CD4-positive, CD25-positive, alpha-beta regulatory T cell (primary cell): ENCODE measurements at regions not wholly inside any gene's neighbourhood (a gene's known extent, or its start where the extent isn't known, plus 50 kb on each side); places are given as distances from the start of the nearest gene placed in this dataset.

Experiments used
- ATAC-seq, 2 donors: fragments of 150-1000 bp; cut with Tn5 transposase; one replicate each; pipeline ENCODE4 v1.10.0; 2021; ENCODE audit warnings: low read depth in 2 of 2, moderate number of reproducible peaks in 2 of 2, moderate library complexity in 1 of 2
- DNase-seq, 3 donors: peaks; one replicate each; pipeline versions ENCODE4 v3.0.0 to v3.0.0-alpha.2; 2012 to 2022; ENCODE audit warnings: mixed read lengths in 1 of 3
- H3K27ac ChIP-seq: one replicate; pipeline ENCODE4 v1.7.0; 2013; ENCODE audit warnings: mild to moderate bottlenecking, low read length; ENCODE audit not compliant: insufficient read depth, poor library complexity, severe bottlenecking
- H3K27me3 ChIP-seq: one replicate; pipeline ENCODE4 v1.7.0; 2013; ENCODE audit warnings: low read length; ENCODE audit not compliant: control insufficient read depth, insufficient read depth
- H3K36me3 ChIP-seq: one replicate; pipeline ENCODE4 v1.7.0; 2013; ENCODE audit warnings: mild to moderate bottlenecking, low read length, moderate library complexity; ENCODE audit not compliant: control insufficient read depth, insufficient read depth
- H3K4me1 ChIP-seq: 2 replicates; pipeline ENCODE4 v1.7.0; 2013; ENCODE audit warnings: mild to moderate bottlenecking, low read length; ENCODE audit not compliant: insufficient read depth, control insufficient read depth, poor library complexity, severe bottlenecking
- H3K4me3 ChIP-seq: one replicate; pipeline ENCODE4 v1.7.0; 2013; ENCODE audit warnings: low read depth, mild to moderate bottlenecking, low read length, moderate library complexity
- H3K9me3 ChIP-seq, 2 experiments: 1 replicate in 1 of 2; 2 replicates in 1 of 2; pipeline ENCODE4 v1.7.0; 2013; ENCODE audit warnings: low read length in 2 of 2, mild to moderate bottlenecking in 1 of 2, moderate library complexity in 1 of 2; ENCODE audit not compliant: control insufficient read depth in 2 of 2
- H3K27ac Mint-ChIP-seq, 3 donors: one replicate each; pipeline ENCODE4 v1.8.0; 2020 to 2022; ENCODE audit warnings: mild to moderate bottlenecking in 3 of 3, mixed read lengths in 3 of 3, moderate library complexity in 2 of 3
- H3K27me3 Mint-ChIP-seq: one replicate; pipeline ENCODE4 v1.8.0; 2022; ENCODE audit warnings: mild to moderate bottlenecking, mixed read lengths
- H3K36me3 Mint-ChIP-seq: one replicate; pipeline ENCODE4 v1.8.0; 2020; ENCODE audit warnings: mixed read lengths
- H3K4me1 Mint-ChIP-seq, 4 donors: one replicate each; pipeline ENCODE4 v1.8.0; 2020 to 2022; ENCODE audit warnings: mixed read lengths in 4 of 4, mild to moderate bottlenecking in 1 of 4
- H3K4me3 Mint-ChIP-seq, 4 donors: one replicate each; pipeline ENCODE4 v1.8.0; 2020 to 2022; ENCODE audit warnings: mild to moderate bottlenecking in 4 of 4, mixed read lengths in 4 of 4, moderate library complexity in 3 of 4
- H3K9me3 Mint-ChIP-seq, 7 donors: one replicate each; pipeline ENCODE4 v1.8.0; 2020 to 2022; ENCODE audit warnings: mixed read lengths in 7 of 7, mild to moderate bottlenecking in 3 of 7, moderate library complexity in 2 of 7

DNA sequence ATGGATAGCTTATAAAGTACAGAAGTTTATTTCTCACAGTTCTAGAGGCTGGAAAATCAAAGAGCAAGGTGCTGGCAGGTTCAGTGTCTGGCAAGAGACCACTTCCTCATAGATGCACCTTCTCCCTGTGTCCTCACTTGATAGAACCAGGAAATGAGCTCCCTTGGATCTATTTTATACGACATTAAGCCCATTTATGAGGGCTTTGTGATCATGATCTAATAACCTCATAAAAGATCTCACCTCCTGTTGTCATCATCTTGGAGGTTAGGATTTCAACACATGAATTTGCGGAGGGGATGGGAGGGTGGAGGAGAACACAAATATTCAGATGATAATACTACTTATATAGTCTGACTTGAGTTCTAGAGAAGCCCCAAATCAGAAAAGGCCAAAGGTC lies 222.1 kb upstream of the SNX7 start:
- H3K9me3 Mint-ChIP-seq = peaks cover 0 to 7% (median 0%) of the 10 kb centered on the region in 7 donors
- no peak for DNase-seq
- peaks cover 0 to 4% (median 0%) of the 10 kb centered on the region in 4 donors for H3K4me1 Mint-ChIP-seq
- Histone ChIP-seq H3K36me3 (no peaks in the 10 kb centered on the region), H3K27ac (no peak overlapping the region), H3K4me3 (no peak overlapping the region), H3K27me3 (no peaks in the 10 kb centered on the region), H3K9me3 (no peaks in the 10 kb centered on the region), H3K4me1 (no peaks in the 10 kb centered on the region)
- ATAC-seq = no peak
- H3K4me3 Mint-ChIP-seq = no peak overlapping the region
- H3K27me3 Mint-ChIP-seq = no peaks in the 10 kb centered on the region
- H3K36me3 Mint-ChIP-seq = no peaks in the 10 kb centered on the region
- no peak overlapping the region for H3K27ac Mint-ChIP-seq

- no peaks in the 10 kb centered on the region for H3K36me3 Mint-ChIP-seq
- ATAC-seq (no peak), DNase-seq (no peak)
- H3K4me1 Mint-ChIP-seq = peaks cover 0 to 4% (median 0%) of the 10 kb centered on the region in 4 donors
- no peaks in the 10 kb centered on the region for H3K27me3 Mint-ChIP-seq
- Histone ChIP-seq H3K9me3 (no peaks in the 10 kb centered on the region), H3K27me3 (no peaks in the 10 kb centered on the region), H3K4me1 (no peaks in the 10 kb centered on the region), H3K36me3 (no peaks in the 10 kb centered on the region), H3K27ac (no peak overlapping the region), H3K4me3 (no peak overlapping the region)
- H3K4me3 Mint-ChIP-seq = no peak overlapping the region
- H3K27ac Mint-ChIP-seq = no peak overlapping the region
- peaks cover 0 to 6% (median 0%) of the 10 kb centered on the region in 7 donors for H3K9me3 Mint-ChIP-seq
These were observed 224.0 kb upstream of the SNX7 start for GRCh38 chr1:98437540-98437939.

DNA sequence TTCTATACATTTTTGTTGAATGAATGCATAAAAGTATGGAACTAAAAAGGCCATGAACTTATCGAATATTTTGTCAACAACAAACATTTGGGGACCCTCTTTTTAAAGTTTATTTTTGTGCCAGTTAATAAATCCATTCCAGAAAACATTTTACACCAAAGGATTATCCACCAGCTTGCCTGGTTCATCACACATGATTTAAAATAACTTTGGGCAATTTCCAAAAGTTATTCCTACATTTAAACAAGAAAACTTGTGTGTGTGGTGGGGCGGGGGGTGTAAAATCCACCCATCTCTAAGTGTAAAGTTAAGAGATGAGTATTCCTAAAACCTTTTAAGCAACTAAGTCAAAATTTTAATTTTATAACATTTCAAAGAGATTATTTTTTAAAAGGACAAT lies 224.5 kb upstream of the SNX7 start:
- H3K4me1 ChIP-seq = no peaks in the 10 kb centered on the region
- H3K27me3 ChIP-seq = no peaks in the 10 kb centered on the region
- Mint-ChIP-seq H3K27me3 (no peaks in the 10 kb centered on the region), H3K9me3 (peaks cover 0 to 5% (median 0%) of the 10 kb centered on the region in 7 donors), H3K27ac (no peak overlapping the region), H3K4me3 (no peak overlapping the region), H3K4me1 (peaks cover 0 to 4% (median 0%) of the 10 kb centered on the region in 4 donors), H3K36me3 (no peaks in the 10 kb centered on the region)
- no peaks in the 10 kb centered on the region for H3K9me3 ChIP-seq
- ATAC-seq = no peak
- H3K4me3 ChIP-seq = no peak overlapping the region
- no peak for DNase-seq
- H3K27ac ChIP-seq = no peak overlapping the region
- H3K36me3 ChIP-seq = no peaks in the 10 kb centered on the region

DNA sequence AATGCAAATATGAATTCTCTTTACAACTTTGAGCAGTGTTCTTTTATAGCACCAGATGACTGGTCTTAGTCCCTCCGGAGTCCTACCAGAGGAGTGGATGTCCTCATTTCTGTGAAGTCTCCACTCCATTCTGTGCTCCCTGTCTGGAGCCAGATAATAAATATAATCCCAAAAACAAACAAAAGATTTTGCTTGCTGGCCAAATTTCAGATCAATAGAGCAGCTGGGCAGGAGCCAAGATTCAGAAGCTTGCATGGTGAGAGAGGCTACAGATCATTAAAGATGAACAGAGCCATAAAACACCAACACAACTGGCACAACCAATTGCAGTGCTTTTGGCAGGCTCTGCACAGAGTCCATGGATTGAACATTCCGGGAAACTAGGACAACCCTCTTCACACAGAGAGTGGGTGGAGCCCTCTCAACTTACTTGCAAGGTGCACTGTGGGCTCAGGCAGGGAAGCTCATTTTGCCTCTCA lies 231.5 kb upstream of the SNX7 start:
- H3K27me3 ChIP-seq = peaks cover 3% of the 10 kb centered on the region
- no peak overlapping the region for H3K27ac ChIP-seq
- Mint-ChIP-seq H3K27me3 (peaks cover 5% of the 10 kb centered on the region), H3K4me3 (no peak overlapping the region), H3K27ac (no peak overlapping the region), H3K4me1 (no peaks in the 10 kb centered on the region), H3K36me3 (no peaks in the 10 kb centered on the region), H3K9me3 (peaks cover 0 to 5% (median 2%) of the 10 kb centered on the region in 7 donors)
- no peaks in the 10 kb centered on the region for H3K9me3 ChIP-seq
- ATAC-seq (no peak), DNase-seq (no peak)
- no peak overlapping the region for H3K4me3 ChIP-seq
- no peaks in the 10 kb centered on the region for H3K4me1 ChIP-seq
- H3K36me3 ChIP-seq = no peaks in the 10 kb centered on the region

- H3K27me3 Mint-ChIP-seq = peaks cover 5% of the 10 kb centered on the region
- H3K4me3 Mint-ChIP-seq = no peak overlapping the region
- H3K9me3 Mint-ChIP-seq = peaks cover 0 to 5% (median 2%) of the 10 kb centered on the region in 7 donors
- H3K27ac Mint-ChIP-seq = no peak overlapping the region
- no peaks in the 10 kb centered on the region for H3K4me1 Mint-ChIP-seq
- Histone ChIP-seq H3K9me3 (no peaks in the 10 kb centered on the region), H3K36me3 (no peaks in the 10 kb centered on the region), H3K4me1 (no peaks in the 10 kb centered on the region), H3K4me3 (no peak overlapping the region), H3K27me3 (peaks cover 3% of the 10 kb centered on the region), H3K27ac (no peak overlapping the region)
- DNase-seq (no peak), ATAC-seq (no peak)
- no peaks in the 10 kb centered on the region for H3K36me3 Mint-ChIP-seq
These were observed 232.7 kb upstream of the SNX7 start for GRCh38 chr1:98428864-98429263.

DNA sequence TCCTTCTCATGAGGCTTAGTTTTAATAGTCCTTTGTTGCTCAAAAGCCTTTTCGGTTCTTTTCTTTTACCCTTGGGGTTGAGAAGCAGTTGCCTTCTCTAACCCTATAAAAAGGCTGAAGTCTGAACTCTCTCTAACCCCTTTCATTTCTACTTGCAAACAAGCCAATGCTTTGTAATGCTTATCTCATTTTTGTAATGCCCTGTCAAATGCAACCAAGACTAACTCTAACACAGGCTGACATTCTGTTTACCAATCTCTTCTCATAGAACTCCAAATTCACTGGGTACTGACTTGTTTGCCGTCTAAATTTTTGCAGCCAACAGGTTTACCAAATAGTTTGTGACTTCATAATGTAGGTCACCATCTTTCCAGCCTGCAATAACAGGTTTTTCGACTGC lies 233.9 kb upstream of the SNX7 start:
- H3K4me3 Mint-ChIP-seq = no peak overlapping the region
- no peaks in the 10 kb centered on the region for H3K4me1 ChIP-seq
- H3K9me3 ChIP-seq = no peaks in the 10 kb centered on the region
- ATAC-seq (no peak), DNase-seq (no peak)
- no peaks in the 10 kb centered on the region for H3K4me1 Mint-ChIP-seq
- H3K27ac ChIP-seq = no peak overlapping the region
- no peaks in the 10 kb centered on the region for H3K36me3 ChIP-seq
- H3K4me3 ChIP-seq = no peak overlapping the region
- H3K27me3 ChIP-seq = peaks cover 3% of the 10 kb centered on the region
- peaks cover 5% of the 10 kb centered on the region for H3K27me3 Mint-ChIP-seq
- H3K36me3 Mint-ChIP-seq = no peaks in the 10 kb centered on the region
- peaks cover 0 to 5% (median 4%) of the 10 kb centered on the region in 7 donors for H3K9me3 Mint-ChIP-seq
- no peak overlapping the region for H3K27ac Mint-ChIP-seq

- no peak overlapping the region for H3K27ac ChIP-seq
- Mint-ChIP-seq H3K27me3 (peaks cover 5% of the 10 kb centered on the region), H3K36me3 (no peaks in the 10 kb centered on the region), H3K9me3 (peaks cover 0 to 6% (median 3%) of the 10 kb centered on the region in 7 donors), H3K4me3 (no peak overlapping the region), H3K27ac (no peak overlapping the region), H3K4me1 (no peaks in the 10 kb centered on the region)
- H3K27me3 ChIP-seq = peaks cover 3% of the 10 kb centered on the region
- H3K4me1 ChIP-seq = no peaks in the 10 kb centered on the region
- H3K4me3 ChIP-seq = no peak overlapping the region
- no peaks in the 10 kb centered on the region for H3K36me3 ChIP-seq
- DNase-seq (no peak), ATAC-seq (no peak)
- H3K9me3 ChIP-seq = no peaks in the 10 kb centered on the region
These were observed 235.4 kb upstream of the SNX7 start for GRCh38 chr1:98426092-98426491.

- Histone ChIP-seq H3K9me3 (no peaks in the 10 kb centered on the region), H3K27me3 (no peaks in the 10 kb centered on the region), H3K27ac (no peak overlapping the region), H3K4me3 (no peak overlapping the region), H3K4me1 (no peaks in the 10 kb centered on the region), H3K36me3 (no peaks in the 10 kb centered on the region)
- H3K27me3 Mint-ChIP-seq = peaks cover 7% of the 10 kb centered on the region
- H3K9me3 Mint-ChIP-seq = peaks cover 0 to 6% (median 3%) of the 10 kb centered on the region in 7 donors
- H3K36me3 Mint-ChIP-seq = no peaks in the 10 kb centered on the region
- no peak overlapping the region for H3K4me3 Mint-ChIP-seq
- DNase-seq = no peak
- H3K27ac Mint-ChIP-seq = no peak overlapping the region
- no peak for ATAC-seq
- H3K4me1 Mint-ChIP-seq = no peaks in the 10 kb centered on the region
These were observed 238.7 kb upstream of the SNX7 start for GRCh38 chr1:98422816-98423215.
